ENCODE measurements at regions not wholly inside any gene's neighbourhood (a gene's known extent, or its start where the extent isn't known, plus 50 kb on each side); places are given as distances from the start of the nearest gene placed in this dataset.

- FAIRE-seq: no peak
- CTCF ChIA-PET: interaction anchor here (0.6 to 6.2 kb wide), 4 partner anchors 9 to 352 kb away, joined by 3 to 34 read pairs (median 5); no protein-coding TSS in a partner anchor
These were observed 119.5 kb downstream of the MTPAP start for GRCh38 chr10:30229536-30229935.

More at GRCh38 chr10:30229536-30229935, 119.5 kb downstream of the MTPAP start:
- H3K27ac ChIP-seq (ENCODE audit: insufficient read depth, low read depth, low read length): no peak overlapping the region
- TF ChIP-seq JUN (IDR thresholded peaks at IDR 0.05; ENCODE audit: borderline replicate concordance, insufficient read depth, insufficient read length, low read depth) (no peak), FOS (IDR thresholded peaks at IDR 0.05; ENCODE audit: borderline replicate concordance, insufficient read depth, low read length) (no peak), CTCF (IDR thresholded peaks at IDR 0.05; ENCODE audit: extremely low read depth in 1 of 2, insufficient read depth in 1 of 2, low read depth in 1 of 2, low read length in 2 of 2) (no peak), POLR2AphosphoS5 (IDR thresholded peaks at IDR 0.05; ENCODE audit: insufficient read depth, low read depth, low read length) (no peak), POLR2A (IDR thresholded peaks at IDR 0.05; ENCODE audit: low read depth, low read length) (no peak), GATA2 (IDR thresholded peaks at IDR 0.05; ENCODE audit: insufficient read depth, insufficient read length, low read depth, low read length) (no peak), MYC (IDR thresholded peaks at IDR 0.05; ENCODE audit: low read depth, low read length) (no peak), EZH2 (IDR thresholded peaks at IDR 0.05; ENCODE audit: borderline replicate concordance, low read depth, low read length, severe bottlenecking) (no peak), MAX (IDR thresholded peaks at IDR 0.05; ENCODE audit: insufficient read depth, insufficient read length) (no peak)
- no peaks in the 10 kb centered on the region for H3K9me1 ChIP-seq (replicated peaks; ENCODE audit: control insufficient read depth, extremely low read depth, insufficient read depth, low read length)
- intact Hi-C loops (cut with micrococcal nuclease) (no loop called here), dilution Hi-C loops (cut with MboI; ENCODE audit: extremely low pct_ligation_motif_present, low sequenced_read_pairs) (no loop called here)
- no peak for DNase-seq (ENCODE audit: low read depth, low spot score)
- peaks cover 0 to 2% of the 10 kb centered on the region in 2 experiments for H3K27me3 ChIP-seq (ENCODE audit: control insufficient read depth in 2 of 2, insufficient read depth in 2 of 2, low read length in 2 of 2)
- no peaks in the 10 kb centered on the region for H4K20me1 ChIP-seq (replicated peaks; ENCODE audit: control insufficient read depth, extremely low read depth, insufficient read depth, low read length)
- no peak overlapping the region for H3K9ac ChIP-seq (replicated peaks; ENCODE audit: extremely low read depth, insufficient read depth, low read length)
- no peaks in the 10 kb centered on the region for H3K79me2 ChIP-seq (ENCODE audit: control insufficient read depth, insufficient read depth, low read length)
- no peak overlapping the region for H2AFZ ChIP-seq (ENCODE audit: low read depth, low read length)
- H3K4me1 ChIP-seq (ENCODE audit: control insufficient read depth, extremely low read depth, insufficient read depth, low read length): peaks cover 3% of the 10 kb centered on the region
- H3K4me2 ChIP-seq (ENCODE audit: insufficient read depth, low read length): no peak overlapping the region
- H3K9me3 ChIP-seq (replicated peaks; ENCODE audit: control insufficient read depth, insufficient read depth, low read length): no peaks in the 10 kb centered on the region
- BruUV-seq (replicated peaks): no TSS peak
- H3K36me3 ChIP-seq (ENCODE audit: control insufficient read depth in 2 of 2, extremely low read depth in 1 of 2, insufficient read depth in 2 of 2, low read length in 2 of 2): no peaks in the 10 kb centered on the region
- POLR2A ChIA-PET: no interaction called here
- H3K4me3 ChIP-seq (replicated peaks in 1 of 3; ENCODE audit: insufficient read depth in 1 of 3, low read depth in 1 of 3, low read length in 3 of 3): no peak overlapping the region

Data from endothelial cell of umbilical vein (primary cell).